Activated CD4-positive, alpha-beta T cell treated with anti-CD3 and anti-CD28 coated beads, Interleukin-10, Interleukin-2, amounts not matched to agents 100 ng/mL and 50 ng/mL, durations not matched to agents 16 hours and 8 hours (primary cell): ENCODE measurements at regions not wholly inside any gene's neighbourhood (a gene's known extent, or its start where the extent isn't known, plus 50 kb on each side); places are given as distances from the start of the nearest gene placed in this dataset.
"Not testable (repeated sequence)": the region's sequence is repeated elsewhere in the genome, so short reads cannot be mapped to it uniquely, and the experiment has no call there.

ENCODE experiments used
- DNase-seq: peaks from one replicate; pipeline ENCODE4 v3.0.0-alpha.2; 2020

- DNase-seq = no peak
Measured at GRCh38 chr6:169142538-169142844, 111.2 kb downstream of the THBS2 start.

GRCh38 chr6:169141671-169142537 is 111.7 kb downstream of the THBS2 start:
- DNase-seq = no peak

GRCh38 chr6:169140986-169141495 is 112.6 kb downstream of the THBS2 start:
- DNase-seq = no peak

- no peak for DNase-seq
Measured at GRCh38 chr6:169139179-169139971, 114.3 kb downstream of the THBS2 start.

- DNase-seq = no peak
Measured at GRCh38 chr6:169132352-169132940, 121.2 kb downstream of the THBS2 start.

GRCh38 chr6:169131390-169131789 is 122.3 kb downstream of the THBS2 start:
- DNase-seq = no peak

- no peak for DNase-seq
Measured at GRCh38 chr6:169130113-169130512, 123.5 kb downstream of the THBS2 start.

GRCh38 chr6:169121013-169121412 is 132.6 kb downstream of the THBS2 start:
- DNase-seq = no peak

- DNase-seq = no peak
Measured at GRCh38 chr6:169119669-169120068, 134.0 kb downstream of the THBS2 start.

- DNase-seq = no peak
Measured at GRCh38 chr6:169118346-169118830, 135.3 kb downstream of the THBS2 start.

- no peak for DNase-seq
Measured at GRCh38 chr6:169117663-169118062, 136.0 kb downstream of the THBS2 start.

GRCh38 chr6:169115632-169116031 is 138.0 kb downstream of the THBS2 start:
- DNase-seq = no peak

- not testable (repeated sequence) for DNase-seq
Measured at GRCh38 chr6:169114632-169115031, 139.0 kb downstream of the THBS2 start.

GRCh38 chr6:169112483-169113320 is 140.9 kb downstream of the THBS2 start:
- DNase-seq = peak; percentile 7

- DNase-seq = no peak
Measured at GRCh38 chr6:169111203-169111602, 142.4 kb downstream of the THBS2 start.

GRCh38 chr6:169109411-169110220 is 144.0 kb downstream of the THBS2 start:
- no peak for DNase-seq

GRCh38 chr6:169108753-169109152 is 144.9 kb downstream of the THBS2 start:
- DNase-seq = no peak

- DNase-seq = no peak
Measured at GRCh38 chr6:169106176-169106575, 147.5 kb downstream of the THBS2 start.

GRCh38 chr6:169101981-169102380 is 151.7 kb downstream of the THBS2 start:
- no peak for DNase-seq

GRCh38 chr6:169101036-169101805 is 152.4 kb downstream of the THBS2 start:
- no peak for DNase-seq
